ENCODE measurements at regions not wholly inside any gene's neighbourhood (a gene's known extent, or its start where the extent isn't known, plus 50 kb on each side); places are given as distances from the start of the nearest gene placed in this dataset.
"Not testable (repeated sequence)": the region's sequence is repeated elsewhere in the genome, so short reads cannot be mapped to it uniquely, and the experiment has no call there.

DNA sequence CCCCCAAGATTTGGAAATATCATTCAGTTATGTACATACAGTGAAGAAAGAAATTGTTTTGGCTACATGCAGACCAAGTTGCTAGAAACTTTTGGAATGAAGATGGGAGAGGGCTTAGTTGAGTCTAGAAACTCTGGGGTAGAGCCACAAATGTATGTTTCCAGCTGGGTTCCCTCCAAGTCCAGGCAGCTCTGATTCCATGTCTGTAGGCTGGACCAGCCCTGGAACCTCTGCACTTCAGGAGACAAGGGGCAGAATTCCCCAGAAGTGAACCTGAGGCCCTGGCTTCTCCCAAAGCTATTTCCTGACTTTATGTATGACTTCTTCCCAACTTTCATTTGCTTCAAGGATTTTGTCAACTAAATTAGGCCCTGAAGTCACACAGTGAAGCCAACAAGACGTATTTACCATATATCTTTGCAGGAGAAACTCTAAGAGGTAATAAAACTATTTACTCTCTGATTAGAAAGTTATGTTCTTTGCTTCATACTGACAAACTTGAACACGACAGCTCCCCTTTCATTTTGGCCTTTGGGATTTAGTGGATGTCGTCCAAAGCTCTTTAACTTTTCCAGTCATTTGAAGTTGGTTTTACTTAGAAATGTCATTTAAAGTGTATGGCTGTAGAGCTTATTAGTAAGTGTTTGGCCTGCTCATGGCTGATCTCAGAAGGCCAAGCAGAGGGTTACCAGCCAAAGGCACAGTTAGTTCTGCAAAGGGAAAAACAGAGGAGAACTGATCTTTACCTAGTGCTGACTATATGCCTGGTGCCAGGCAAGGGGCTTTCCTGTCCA is 152.0 kb upstream of the SLC28A3 start:
- intact Hi-C loops (cut with DNase I), result no loop called here

GRCh38 chr9:84493284-84493947 is 152.9 kb upstream of the SLC28A3 start:
- DNase-seq (no peak), ATAC-seq (peak in 1 of 2 donors; percentile 26)
- intact Hi-C loops (cut with DNase I), result no loop called here

More for the DNA sequence above, 152.0 kb upstream of the SLC28A3 start:
- no peak for ATAC-seq
- no peak for DNase-seq

- DNase-seq, result no peak
- ATAC-seq, result no peak
- intact Hi-C loops (cut with DNase I), result no loop called here
These were observed 159.5 kb upstream of the SLC28A3 start for GRCh38 chr9:84499969-84500582.

DNA sequence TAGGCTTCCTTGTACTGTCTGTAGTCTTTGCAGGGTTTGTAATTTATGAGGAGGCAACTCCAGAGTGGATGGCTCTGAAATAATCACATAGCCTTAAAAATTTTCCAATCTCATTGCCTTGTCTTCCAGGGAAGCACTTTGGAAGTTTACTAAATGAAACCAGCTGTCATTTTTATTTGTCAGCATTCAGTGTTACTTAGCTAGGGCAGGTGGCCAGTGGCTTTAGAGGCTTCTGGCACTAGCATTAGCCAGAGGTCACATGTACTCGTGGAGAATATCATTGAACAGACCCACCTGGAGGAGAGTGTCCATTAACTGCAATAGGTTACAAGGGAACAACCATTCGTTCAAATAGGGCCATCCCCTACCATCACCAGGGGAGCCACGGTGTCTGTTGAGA is 160.3 kb upstream of the SLC28A3 start:
- peak in 1 of 2 donors; percentile 29 for ATAC-seq
- intact Hi-C loops (cut with DNase I), result no loop called here
- DNase-seq, result no peak

DNA sequence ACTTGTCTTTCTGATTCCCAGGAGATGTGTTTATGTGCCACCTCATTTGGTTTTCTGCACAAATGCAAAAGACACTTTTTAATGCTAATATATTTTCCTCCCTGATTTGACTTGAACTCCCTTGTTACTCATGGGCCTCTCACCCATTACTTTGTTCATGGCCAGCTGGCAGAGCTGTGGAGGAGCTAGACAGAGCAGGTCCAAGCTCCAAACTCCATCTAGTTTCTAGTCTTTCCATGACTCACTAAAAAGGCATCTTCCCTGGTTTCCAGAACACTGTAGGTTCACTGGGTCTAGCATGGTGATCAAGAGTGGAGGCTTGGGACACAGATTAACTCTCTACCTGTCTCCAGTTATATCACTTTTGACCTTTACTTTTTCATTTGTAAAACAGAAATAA is 161.0 kb upstream of the SLC28A3 start:
- intact Hi-C loops (cut with DNase I), result no loop called here
- ATAC-seq (peak in 1 of 2 donors; percentile 74), DNase-seq (peak; percentile 30)

DNA sequence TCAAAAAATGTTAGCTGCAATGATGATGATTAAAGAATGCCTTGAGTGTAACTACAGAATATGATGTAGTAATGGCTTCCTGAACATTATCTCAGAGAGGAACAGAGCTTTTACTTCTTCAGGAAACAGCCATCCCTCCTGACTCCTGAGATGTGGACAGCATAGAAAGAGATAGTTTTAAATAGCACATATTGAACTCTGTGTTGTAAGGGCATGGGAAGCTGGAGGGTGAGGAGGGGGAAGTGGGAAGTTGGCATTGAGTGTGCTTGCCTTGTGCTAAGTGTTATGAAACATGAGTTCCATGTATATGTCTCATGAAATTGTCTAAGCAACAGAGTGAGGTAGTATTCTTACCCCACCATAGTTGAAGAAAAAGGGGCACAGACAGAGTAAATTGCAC is 161.5 kb upstream of the SLC28A3 start:
- ATAC-seq (no peak), DNase-seq (no peak)
- intact Hi-C loops (cut with DNase I), result no loop called here

DNA sequence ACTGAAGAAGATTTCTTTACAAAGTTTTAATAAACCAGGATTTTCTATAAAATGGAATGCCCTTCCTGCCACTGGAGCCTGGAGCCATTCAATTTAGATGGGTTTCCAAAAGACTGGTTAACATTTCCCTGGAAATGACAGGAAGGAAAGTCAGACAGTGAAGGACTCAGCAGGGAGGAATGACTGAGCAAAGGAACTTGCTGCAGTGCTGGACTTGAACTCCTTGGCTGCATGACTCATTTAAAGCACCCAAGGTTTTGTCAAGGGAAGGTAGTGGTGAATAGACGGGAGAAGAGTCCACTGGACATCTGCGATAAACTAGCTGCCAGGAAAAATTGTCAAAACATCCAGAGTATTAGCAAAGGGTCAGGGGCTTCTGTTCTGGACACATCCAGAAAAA is 163.8 kb upstream of the SLC28A3 start:
- intact Hi-C loops (cut with DNase I), result no loop called here
- DNase-seq (no peak), ATAC-seq (no peak)

DNA sequence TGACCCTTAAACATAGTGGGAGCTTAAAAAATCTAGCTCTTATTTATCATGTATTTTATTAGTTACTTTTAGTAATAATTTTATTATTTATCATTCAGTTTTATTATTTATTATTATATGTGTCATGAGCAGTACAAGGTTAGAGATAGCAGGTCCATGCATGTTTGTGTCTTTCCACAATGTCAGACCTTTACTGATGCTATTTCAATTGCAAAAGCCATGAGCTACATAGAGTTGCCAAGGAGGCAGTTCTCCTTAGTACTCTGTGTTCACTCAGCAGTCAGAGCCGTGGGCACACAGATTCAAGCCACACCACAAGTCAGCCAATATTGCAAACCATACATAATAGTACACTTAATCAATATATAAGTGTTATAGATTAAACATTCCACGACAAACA is 157.9 kb upstream of the NTRK2 start:
- no peak for ATAC-seq
- intact Hi-C loops (cut with DNase I), result no loop called here
- no peak for DNase-seq

GRCh38 chr9:84512493-84512892 is 157.0 kb upstream of the NTRK2 start:
- no peak for ATAC-seq
- intact Hi-C loops (cut with DNase I), result no loop called here

DNA sequence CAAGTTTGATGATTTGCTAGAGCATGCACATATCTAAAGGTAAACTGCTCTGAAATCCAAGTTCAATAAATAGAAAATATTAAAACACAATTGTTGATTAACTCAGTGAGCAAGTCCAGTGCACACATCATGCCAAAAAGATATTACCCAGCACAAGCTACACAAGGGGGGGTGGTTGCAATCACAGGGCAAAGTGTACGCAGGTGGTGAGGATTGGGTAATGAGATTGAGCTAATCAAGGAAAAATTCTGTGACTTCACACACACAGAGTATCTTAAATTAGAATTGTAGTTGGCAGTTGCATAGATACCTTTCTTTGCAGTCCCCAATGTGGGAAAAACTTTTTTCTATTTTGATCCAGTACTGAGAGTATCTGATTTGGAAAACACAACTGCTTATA is 156.1 kb upstream of the NTRK2 start:
- intact Hi-C loops (cut with DNase I), result no loop called here
- ATAC-seq, result peak; percentile 38 to 85
- no peak for DNase-seq

More at GRCh38 chr9:84512493-84512892, 157.0 kb upstream of the NTRK2 start:
- DNase-seq, result no peak

GRCh38 chr9:84513979-84514378 is 155.6 kb upstream of the NTRK2 start:
- DNase-seq (no peak), ATAC-seq (no peak)
- intact Hi-C loops (cut with DNase I), result no loop called here

GRCh38 chr9:84514421-84514820 is 155.1 kb upstream of the NTRK2 start:
- intact Hi-C loops (cut with DNase I), result no loop called here
- DNase-seq (no peak), ATAC-seq (no peak)

GRCh38 chr9:84517026-84517425 is 152.5 kb upstream of the NTRK2 start:
- DNase-seq (no peak), ATAC-seq (no peak)
- intact Hi-C loops (cut with DNase I), result no loop called here

GRCh38 chr9:84519413-84519812 is 150.1 kb upstream of the NTRK2 start:
- DNase-seq (no peak), ATAC-seq (no peak)
- intact Hi-C loops (cut with DNase I), result no loop called here

DNA sequence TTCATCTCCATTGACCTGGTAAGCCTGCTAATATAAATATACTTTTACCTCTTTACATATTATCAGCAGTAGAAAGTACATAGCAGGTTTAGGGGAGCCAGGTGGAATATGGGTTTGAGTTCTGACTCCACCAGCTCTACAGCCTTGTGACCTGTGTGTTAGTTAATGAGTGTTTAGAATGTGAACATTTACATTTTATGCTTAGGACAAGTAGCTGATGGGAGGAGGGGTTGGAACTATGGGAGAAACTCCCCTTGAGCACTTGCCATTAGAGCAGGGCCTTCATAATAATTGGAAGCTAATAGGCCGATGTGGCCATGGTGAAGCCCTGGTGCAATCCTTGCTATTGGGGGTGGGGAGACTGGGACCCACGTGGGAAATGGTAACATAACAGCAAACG is 148.3 kb upstream of the NTRK2 start:
- no peak for ATAC-seq
- DNase-seq, result no peak
- intact Hi-C loops (cut with DNase I), result no loop called here

DNA sequence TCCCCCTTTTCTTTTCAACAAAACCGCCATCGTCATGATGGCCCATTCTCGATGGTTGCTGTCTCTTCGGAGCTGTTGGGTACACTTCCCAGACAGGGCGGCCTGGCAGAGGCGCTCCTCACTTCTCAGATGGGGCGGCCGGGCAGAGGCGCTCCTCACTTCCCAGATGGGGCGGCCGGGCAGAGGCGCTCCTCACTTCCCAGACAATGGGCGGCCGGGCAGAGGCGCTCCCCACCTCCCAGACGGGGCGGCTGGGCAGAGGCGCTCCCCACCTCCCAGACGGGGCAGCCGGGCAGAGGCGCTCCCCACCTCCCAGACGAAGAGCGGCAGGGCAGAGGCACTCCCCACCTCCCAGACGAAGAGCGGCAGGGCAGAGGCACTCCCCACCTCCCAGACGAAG is 143.3 kb upstream of the NTRK2 start:
- intact Hi-C loops (cut with DNase I); ATAC-seq; DNase-seq: not testable (repeated sequence)

GRCh38 chr9:84527060-84527720 is 142.3 kb upstream of the NTRK2 start:
- ATAC-seq; DNase-seq; intact Hi-C loops (cut with DNase I): not testable (repeated sequence)

- DNase-seq; intact Hi-C loops (cut with DNase I); ATAC-seq: not testable (repeated sequence)
These were observed 133.6 kb upstream of the NTRK2 start for GRCh38 chr9:84535973-84536372.

- DNase-seq (no peak), ATAC-seq (no peak)
- intact Hi-C loops (cut with DNase I), result no loop called here
These were observed 130.7 kb upstream of the NTRK2 start for GRCh38 chr9:84538879-84539278.

DNA sequence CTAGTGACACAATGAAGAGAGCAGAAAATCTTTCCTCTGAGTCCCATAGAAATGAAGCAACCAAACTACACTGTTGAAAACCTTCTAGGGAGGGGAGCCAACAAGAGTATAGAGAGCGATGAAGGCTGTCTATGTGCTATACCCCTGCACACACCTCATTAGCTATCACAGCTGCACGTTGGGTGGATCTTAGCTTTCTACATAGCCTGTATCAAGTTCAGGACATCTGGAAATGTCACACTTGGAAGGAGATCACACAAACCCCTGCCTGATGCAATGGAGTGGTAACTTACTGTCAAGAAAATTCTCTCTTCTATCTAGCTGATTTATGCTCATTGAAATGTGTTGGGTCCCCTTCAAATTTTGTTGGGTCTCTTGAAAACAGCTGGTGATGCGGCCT is 127.0 kb upstream of the NTRK2 start:
- intact Hi-C loops (cut with DNase I), result no loop called here
- DNase-seq (no peak), ATAC-seq (no peak)

Data from left cardiac atrium (tissue), 4 donors.